SU-DHL-6 (cell line): ENCODE measurements at regions not wholly inside any gene's neighbourhood (a gene's known extent, or its start where the extent isn't known, plus 50 kb on each side); places are given as distances from the start of the nearest gene placed in this dataset.
"Not testable (repeated sequence)": the region's sequence is repeated elsewhere in the genome, so short reads cannot be mapped to it uniquely, and the experiment has no call there.

Experiments
- H2AFZ ChIP-seq: fragments of 200-600 bp; sonication (generic); 2 replicates; pipeline ENCODE4 v1.6.1; 2014; ENCODE audit warnings: low read depth, mild to moderate bottlenecking, moderate library complexity, mixed read lengths, antibody characterized with exemption, low read length; ENCODE audit not compliant: severe bottlenecking
- H3F3A ChIP-seq: fragments of 200-600 bp; shearing (Covaris generic); 2 replicates; pipeline ENCODE4 v1.6.0; 2016; ENCODE audit warnings: antibody characterized with exemption, mild to moderate bottlenecking; ENCODE audit not compliant: insufficient read depth
- H3K27ac ChIP-seq: fragments of 200-600 bp; sonication (generic); 2 replicates; pipeline ENCODE4 v1.5.1; 2016; ENCODE audit warnings: low read depth, mild to moderate bottlenecking, low read length, moderate library complexity, mixed read lengths
- H3K27me3 ChIP-seq: fragments of 200-600 bp; sonication (generic), shearing (Covaris generic); 2 replicates; pipeline ENCODE4 v1.6.0; 2014; ENCODE audit warnings: mild to moderate bottlenecking, low read length
- H3K36me3 ChIP-seq: fragments of 200-600 bp; sonication (generic); 2 replicates; pipeline ENCODE4 v1.6.1; 2014; ENCODE audit warnings: mild to moderate bottlenecking, low read length, mixed read lengths
- H3K4me2 ChIP-seq: fragments of 300-600, 200-600 bp; shearing (Covaris generic), sonication (generic); 2 replicates; pipeline ENCODE4 v1.6.0; 2014; ENCODE audit warnings: low read length, low read depth, mild to moderate bottlenecking; ENCODE audit not compliant: poor library complexity, severe bottlenecking
- H3K4me3 ChIP-seq: fragments of 200-600 bp; sonication (generic); 2 replicates; pipeline ENCODE4 v1.5.1; 2014; ENCODE audit warnings: antibody characterized with exemption, low read length, mild to moderate bottlenecking, mixed read lengths; ENCODE audit not compliant: insufficient read depth, poor library complexity, severe bottlenecking
- H3K79me2 ChIP-seq: fragments of 200-600 bp; sonication (generic); 2 replicates; pipeline ENCODE4 v1.6.1; 2014; ENCODE audit warnings: mild to moderate bottlenecking, low read length, moderate library complexity; ENCODE audit not compliant: insufficient read depth
- H3K9ac ChIP-seq: fragments of 200-600 bp; sonication (generic); 2 replicates; pipeline ENCODE4 v1.7.0; 2014; ENCODE audit warnings: mild to moderate bottlenecking, low read length
- H3K9me2 ChIP-seq: fragments of 200-600 bp; sonication (generic); replicated peaks from 2 replicates; pipeline ENCODE4 v1.6.1; 2014; ENCODE audit warnings: low read length; ENCODE audit not compliant: insufficient read depth
- H3K9me3 ChIP-seq: fragments of 200-600 bp; sonication (generic); 2 replicates; pipeline ENCODE4 v1.6.1; 2014; ENCODE audit warnings: low read length, mixed read lengths; ENCODE audit not compliant: insufficient read depth
- H4K20me1 ChIP-seq: fragments of 200-600 bp; sonication (generic); 2 replicates; pipeline ENCODE4 v1.6.1; 2014; ENCODE audit warnings: low read depth, mild to moderate bottlenecking, antibody characterized with exemption, low read length, moderate library complexity, mixed read lengths
- EZH2phosphoT487 ChIP-seq: fragments of 200-600 bp; sonication (generic), shearing (Covaris generic); conservative IDR thresholded peaks from 2 replicates; pipeline ENCODE4 v1.6.1; 2018; ENCODE audit warnings: mild to moderate bottlenecking, antibody characterized with exemption, low read length, moderate library complexity, mixed read lengths
- TF ChIP-seq, protein P1 (sequence below): fragments of 200-600 bp; sonication (generic); IDR thresholded peaks from one replicate; pipeline ENCODE4 v1.5.1; 2017; ENCODE audit warnings: antibody characterized with exemption, mild to moderate bottlenecking, low read length, moderate library complexity; ENCODE audit not compliant: insufficient read depth, poor library complexity, severe bottlenecking

GRCh38 chr14:48575772-48576171, 900.4 kb upstream of the MDGA2 start:
- H3K9me3 ChIP-seq = no peaks in the 10 kb centered on the region
- H4K20me1 ChIP-seq = no peaks in the 10 kb centered on the region
- H3F3A ChIP-seq = no peaks in the 10 kb centered on the region
- no peak overlapping the region for H3K27ac ChIP-seq
- no peaks in the 10 kb centered on the region for H3K36me3 ChIP-seq
- no peaks in the 10 kb centered on the region for H3K9me2 ChIP-seq
- no peak overlapping the region for H3K9ac ChIP-seq
- H2AFZ ChIP-seq = peak overlapping the region; percentile 12
- no peaks in the 10 kb centered on the region for H3K79me2 ChIP-seq
- no peak for TF ChIP-seq EZH2phosphoT487
- TF ChIP-seq, protein P1, sequence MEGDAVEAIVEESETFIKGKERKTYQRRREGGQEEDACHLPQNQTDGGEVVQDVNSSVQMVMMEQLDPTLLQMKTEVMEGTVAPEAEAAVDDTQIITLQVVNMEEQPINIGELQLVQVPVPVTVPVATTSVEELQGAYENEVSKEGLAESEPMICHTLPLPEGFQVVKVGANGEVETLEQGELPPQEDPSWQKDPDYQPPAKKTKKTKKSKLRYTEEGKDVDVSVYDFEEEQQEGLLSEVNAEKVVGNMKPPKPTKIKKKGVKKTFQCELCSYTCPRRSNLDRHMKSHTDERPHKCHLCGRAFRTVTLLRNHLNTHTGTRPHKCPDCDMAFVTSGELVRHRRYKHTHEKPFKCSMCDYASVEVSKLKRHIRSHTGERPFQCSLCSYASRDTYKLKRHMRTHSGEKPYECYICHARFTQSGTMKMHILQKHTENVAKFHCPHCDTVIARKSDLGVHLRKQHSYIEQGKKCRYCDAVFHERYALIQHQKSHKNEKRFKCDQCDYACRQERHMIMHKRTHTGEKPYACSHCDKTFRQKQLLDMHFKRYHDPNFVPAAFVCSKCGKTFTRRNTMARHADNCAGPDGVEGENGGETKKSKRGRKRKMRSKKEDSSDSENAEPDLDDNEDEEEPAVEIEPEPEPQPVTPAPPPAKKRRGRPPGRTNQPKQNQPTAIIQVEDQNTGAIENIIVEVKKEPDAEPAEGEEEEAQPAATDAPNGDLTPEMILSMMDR = no peak
- H3K27me3 ChIP-seq = no peaks in the 10 kb centered on the region
- H3K4me3 ChIP-seq = no peak overlapping the region
- no peak overlapping the region for H3K4me2 ChIP-seq

GRCh38 chr14:48568688-48569087, 893.3 kb upstream of the MDGA2 start:
- no peaks in the 10 kb centered on the region for H3K36me3 ChIP-seq
- no peaks in the 10 kb centered on the region for H4K20me1 ChIP-seq
- no peaks in the 10 kb centered on the region for H3K79me2 ChIP-seq
- H3K9ac ChIP-seq = no peak overlapping the region
- TF ChIP-seq, protein P1 = no peak
- no peak for TF ChIP-seq EZH2phosphoT487
- no peak overlapping the region for H3K27ac ChIP-seq
- H3K4me2 ChIP-seq = no peak overlapping the region
- no peaks in the 10 kb centered on the region for H3K9me2 ChIP-seq
- no peaks in the 10 kb centered on the region for H3K27me3 ChIP-seq
- peaks cover 5% of the 10 kb centered on the region; the same call in 1 of the 2 replicates for H3K9me3 ChIP-seq
- H2AFZ ChIP-seq = no peak overlapping the region
- no peak overlapping the region for H3K4me3 ChIP-seq
- no peaks in the 10 kb centered on the region for H3F3A ChIP-seq

- H3K4me3 ChIP-seq = no peak overlapping the region
- no peaks in the 10 kb centered on the region for H3K27me3 ChIP-seq
- H4K20me1 ChIP-seq = no peaks in the 10 kb centered on the region
- H3F3A ChIP-seq = no peaks in the 10 kb centered on the region
- H3K9me2 ChIP-seq = no peaks in the 10 kb centered on the region
- no peak overlapping the region for H2AFZ ChIP-seq
- H3K4me2 ChIP-seq = no peak overlapping the region
- peaks cover 8% of the 10 kb centered on the region; the same call in 1 of the 2 replicates for H3K9me3 ChIP-seq
- H3K9ac ChIP-seq = no peak overlapping the region
- TF ChIP-seq, protein P1 = no peak
- no peak for TF ChIP-seq EZH2phosphoT487
- H3K79me2 ChIP-seq = no peaks in the 10 kb centered on the region
- H3K36me3 ChIP-seq = no peaks in the 10 kb centered on the region
- no peak overlapping the region for H3K27ac ChIP-seq
Measured at GRCh38 chr14:48568252-48568651, 892.8 kb upstream of the MDGA2 start.

GRCh38 chr14:48563489-48563888, 888.1 kb upstream of the MDGA2 start:
- no peaks in the 10 kb centered on the region for H3F3A ChIP-seq
- no peak overlapping the region for H3K27ac ChIP-seq
- H3K4me3 ChIP-seq = no peak overlapping the region
- no peak overlapping the region for H3K4me2 ChIP-seq
- no peaks in the 10 kb centered on the region for H4K20me1 ChIP-seq
- H3K9me3 ChIP-seq = peaks cover 12% of the 10 kb centered on the region; the same call in 1 of the 2 replicates
- no peaks in the 10 kb centered on the region for H3K36me3 ChIP-seq
- H3K9me2 ChIP-seq = no peaks in the 10 kb centered on the region
- H3K79me2 ChIP-seq = no peaks in the 10 kb centered on the region
- TF ChIP-seq, protein P1 = no peak
- no peak for TF ChIP-seq EZH2phosphoT487
- no peak overlapping the region for H3K9ac ChIP-seq
- no peak overlapping the region for H2AFZ ChIP-seq
- no peaks in the 10 kb centered on the region for H3K27me3 ChIP-seq

DNA sequence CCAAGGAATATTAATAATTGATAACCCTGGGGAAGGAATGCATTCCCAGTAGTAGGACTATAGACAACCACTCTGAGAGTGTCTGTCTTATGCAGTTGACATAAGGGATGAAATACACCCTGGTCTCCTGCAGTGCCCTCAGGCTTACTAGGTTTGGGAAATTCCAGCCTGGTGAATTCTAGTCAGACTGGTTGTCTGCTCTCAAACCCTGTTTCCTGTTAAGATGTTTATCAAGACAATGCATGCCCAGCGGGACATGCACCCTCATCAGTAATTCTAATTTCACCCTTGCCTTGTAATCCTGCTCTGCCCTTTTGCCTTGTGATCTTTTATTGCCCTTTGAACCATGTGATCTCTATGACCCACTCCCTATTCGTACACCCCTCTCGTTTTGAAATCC, 886.0 kb upstream of the MDGA2 start:
- not testable (repeated sequence) for H3K27ac ChIP-seq, H3K9ac ChIP-seq, H3K79me2 ChIP-seq, H3K27me3 ChIP-seq, H3K9me2 ChIP-seq, H4K20me1 ChIP-seq, H3F3A ChIP-seq, H3K36me3 ChIP-seq, H3K4me2 ChIP-seq, H2AFZ ChIP-seq, H3K4me3 ChIP-seq
- peaks cover 12% of the 10 kb centered on the region; the same call in 1 of the 2 replicates for H3K9me3 ChIP-seq
